ENCODE measurements at regions not wholly inside any gene's neighbourhood (a gene's known extent, or its start where the extent isn't known, plus 50 kb on each side); places are given as distances from the start of the nearest gene placed in this dataset.
"Not testable (repeated sequence)": the region's sequence is repeated elsewhere in the genome, so short reads cannot be mapped to it uniquely, and the experiment has no call there.

DNA sequence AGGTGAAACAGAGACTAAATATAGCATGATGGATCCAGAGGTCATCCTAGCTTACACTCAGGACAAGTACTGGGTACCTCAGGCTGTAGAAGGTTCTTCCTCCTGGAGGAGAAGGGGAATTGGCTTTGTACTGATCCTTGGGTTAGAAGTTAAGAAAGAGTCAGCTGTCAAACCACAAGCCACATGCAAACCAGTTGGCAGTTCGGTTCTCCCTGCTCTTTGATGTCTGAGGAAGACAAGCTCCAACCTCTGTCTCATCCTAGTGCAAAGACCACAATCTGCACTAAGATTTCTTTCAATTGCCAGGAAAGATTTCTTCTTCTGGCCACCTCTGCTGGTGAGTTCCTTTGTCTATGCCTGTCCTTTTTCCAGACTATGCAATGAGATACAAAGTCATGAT lies 203.8 kb downstream of the ATP6V0E2 start:
- TF ChIP-seq, protein P1, sequence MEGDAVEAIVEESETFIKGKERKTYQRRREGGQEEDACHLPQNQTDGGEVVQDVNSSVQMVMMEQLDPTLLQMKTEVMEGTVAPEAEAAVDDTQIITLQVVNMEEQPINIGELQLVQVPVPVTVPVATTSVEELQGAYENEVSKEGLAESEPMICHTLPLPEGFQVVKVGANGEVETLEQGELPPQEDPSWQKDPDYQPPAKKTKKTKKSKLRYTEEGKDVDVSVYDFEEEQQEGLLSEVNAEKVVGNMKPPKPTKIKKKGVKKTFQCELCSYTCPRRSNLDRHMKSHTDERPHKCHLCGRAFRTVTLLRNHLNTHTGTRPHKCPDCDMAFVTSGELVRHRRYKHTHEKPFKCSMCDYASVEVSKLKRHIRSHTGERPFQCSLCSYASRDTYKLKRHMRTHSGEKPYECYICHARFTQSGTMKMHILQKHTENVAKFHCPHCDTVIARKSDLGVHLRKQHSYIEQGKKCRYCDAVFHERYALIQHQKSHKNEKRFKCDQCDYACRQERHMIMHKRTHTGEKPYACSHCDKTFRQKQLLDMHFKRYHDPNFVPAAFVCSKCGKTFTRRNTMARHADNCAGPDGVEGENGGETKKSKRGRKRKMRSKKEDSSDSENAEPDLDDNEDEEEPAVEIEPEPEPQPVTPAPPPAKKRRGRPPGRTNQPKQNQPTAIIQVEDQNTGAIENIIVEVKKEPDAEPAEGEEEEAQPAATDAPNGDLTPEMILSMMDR (IDR thresholded peaks at IDR 0.05; ENCODE audit: low read depth, low read length, missing input control), result not testable (repeated sequence)
- TF ChIP-seq JUND (IDR thresholded peaks at IDR 0.05); HNF4G (IDR thresholded peaks at IDR 0.05); EGR1 (IDR thresholded peaks at IDR 0.05; ENCODE audit: low read depth in 2 of 2); FOXA2 (IDR thresholded peaks at IDR 0.05); SP1 (IDR thresholded peaks at IDR 0.05); REST (IDR thresholded peaks at IDR 0.05); GABPA (IDR thresholded peaks at IDR 0.05 in 1 of 2, conservative IDR thresholded peaks at IDR 0.05 in 1 of 2); YY1 (IDR thresholded peaks at IDR 0.05): not testable (repeated sequence)
- TF ChIP-seq, protein P2, sequence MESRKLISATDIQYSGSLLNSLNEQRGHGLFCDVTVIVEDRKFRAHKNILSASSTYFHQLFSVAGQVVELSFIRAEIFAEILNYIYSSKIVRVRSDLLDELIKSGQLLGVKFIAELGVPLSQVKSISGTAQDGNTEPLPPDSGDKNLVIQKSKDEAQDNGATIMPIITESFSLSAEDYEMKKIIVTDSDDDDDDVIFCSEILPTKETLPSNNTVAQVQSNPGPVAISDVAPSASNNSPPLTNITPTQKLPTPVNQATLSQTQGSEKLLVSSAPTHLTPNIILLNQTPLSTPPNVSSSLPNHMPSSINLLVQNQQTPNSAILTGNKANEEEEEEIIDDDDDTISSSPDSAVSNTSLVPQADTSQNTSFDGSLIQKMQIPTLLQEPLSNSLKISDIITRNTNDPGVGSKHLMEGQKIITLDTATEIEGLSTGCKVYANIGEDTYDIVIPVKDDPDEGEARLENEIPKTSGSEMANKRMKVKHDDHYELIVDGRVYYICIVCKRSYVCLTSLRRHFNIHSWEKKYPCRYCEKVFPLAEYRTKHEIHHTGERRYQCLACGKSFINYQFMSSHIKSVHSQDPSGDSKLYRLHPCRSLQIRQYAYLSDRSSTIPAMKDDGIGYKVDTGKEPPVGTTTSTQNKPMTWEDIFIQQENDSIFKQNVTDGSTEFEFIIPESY (IDR thresholded peaks at IDR 0.05), result not testable (repeated sequence)

Data from liver (tissue), 3 donors.